ENCODE measurements at regions not wholly inside any gene's neighbourhood (a gene's known extent, or its start where the extent isn't known, plus 50 kb on each side); places are given as distances from the start of the nearest gene placed in this dataset.

DNA sequence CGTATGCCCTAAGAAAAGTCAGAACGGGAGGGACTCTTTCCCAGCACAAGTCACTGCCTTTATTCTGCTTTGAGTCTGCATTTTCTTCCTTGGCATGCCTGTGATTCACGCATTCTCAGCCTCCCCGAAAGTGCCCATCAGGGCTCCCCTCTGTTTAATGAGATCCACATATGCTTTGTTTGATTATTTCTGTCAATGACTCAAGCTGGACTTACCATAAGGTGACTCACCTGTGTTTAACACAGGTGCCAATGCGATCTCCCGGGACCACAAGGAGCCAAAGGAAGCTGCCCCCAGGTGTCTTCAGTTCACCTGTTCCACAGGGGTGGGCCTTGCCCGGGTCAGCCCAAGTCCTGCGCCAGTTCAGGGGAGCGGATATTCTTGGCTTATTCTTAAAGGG lies 386.0 kb upstream of the SHH start:
- TF ChIP-seq, protein P1, sequence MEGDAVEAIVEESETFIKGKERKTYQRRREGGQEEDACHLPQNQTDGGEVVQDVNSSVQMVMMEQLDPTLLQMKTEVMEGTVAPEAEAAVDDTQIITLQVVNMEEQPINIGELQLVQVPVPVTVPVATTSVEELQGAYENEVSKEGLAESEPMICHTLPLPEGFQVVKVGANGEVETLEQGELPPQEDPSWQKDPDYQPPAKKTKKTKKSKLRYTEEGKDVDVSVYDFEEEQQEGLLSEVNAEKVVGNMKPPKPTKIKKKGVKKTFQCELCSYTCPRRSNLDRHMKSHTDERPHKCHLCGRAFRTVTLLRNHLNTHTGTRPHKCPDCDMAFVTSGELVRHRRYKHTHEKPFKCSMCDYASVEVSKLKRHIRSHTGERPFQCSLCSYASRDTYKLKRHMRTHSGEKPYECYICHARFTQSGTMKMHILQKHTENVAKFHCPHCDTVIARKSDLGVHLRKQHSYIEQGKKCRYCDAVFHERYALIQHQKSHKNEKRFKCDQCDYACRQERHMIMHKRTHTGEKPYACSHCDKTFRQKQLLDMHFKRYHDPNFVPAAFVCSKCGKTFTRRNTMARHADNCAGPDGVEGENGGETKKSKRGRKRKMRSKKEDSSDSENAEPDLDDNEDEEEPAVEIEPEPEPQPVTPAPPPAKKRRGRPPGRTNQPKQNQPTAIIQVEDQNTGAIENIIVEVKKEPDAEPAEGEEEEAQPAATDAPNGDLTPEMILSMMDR (conservative IDR thresholded peaks at IDR 0.05; ENCODE audit: low read depth in 2 of 2) = no peak
- TF ChIP-seq CREB1 (CRISPR knock-in tag; IDR thresholded peaks at IDR 0.05; ENCODE audit: low read depth) (no peak), EZH2phosphoT487 (IDR thresholded peaks at IDR 0.05; ENCODE audit: unreplicated experiment) (no peak), JUNB (IDR thresholded peaks at IDR 0.05; ENCODE audit: unreplicated experiment) (no peak), POLR2AphosphoS5 (IDR thresholded peaks at IDR 0.05; ENCODE audit: low read depth) (no peak), EZH2 (IDR thresholded peaks at IDR 0.05; ENCODE audit: low read depth, unreplicated experiment) (no peak), ZNF331 (CRISPR knock-in tag; IDR thresholded peaks at IDR 0.05; ENCODE audit: low read depth) (no peak), NANOG (IDR thresholded peaks at IDR 0.05; ENCODE audit: borderline replicate concordance) (no peak), STAT1 (IDR thresholded peaks at IDR 0.05; ENCODE audit: unreplicated experiment) (no peak)
- TF ChIP-seq, protein P2, sequence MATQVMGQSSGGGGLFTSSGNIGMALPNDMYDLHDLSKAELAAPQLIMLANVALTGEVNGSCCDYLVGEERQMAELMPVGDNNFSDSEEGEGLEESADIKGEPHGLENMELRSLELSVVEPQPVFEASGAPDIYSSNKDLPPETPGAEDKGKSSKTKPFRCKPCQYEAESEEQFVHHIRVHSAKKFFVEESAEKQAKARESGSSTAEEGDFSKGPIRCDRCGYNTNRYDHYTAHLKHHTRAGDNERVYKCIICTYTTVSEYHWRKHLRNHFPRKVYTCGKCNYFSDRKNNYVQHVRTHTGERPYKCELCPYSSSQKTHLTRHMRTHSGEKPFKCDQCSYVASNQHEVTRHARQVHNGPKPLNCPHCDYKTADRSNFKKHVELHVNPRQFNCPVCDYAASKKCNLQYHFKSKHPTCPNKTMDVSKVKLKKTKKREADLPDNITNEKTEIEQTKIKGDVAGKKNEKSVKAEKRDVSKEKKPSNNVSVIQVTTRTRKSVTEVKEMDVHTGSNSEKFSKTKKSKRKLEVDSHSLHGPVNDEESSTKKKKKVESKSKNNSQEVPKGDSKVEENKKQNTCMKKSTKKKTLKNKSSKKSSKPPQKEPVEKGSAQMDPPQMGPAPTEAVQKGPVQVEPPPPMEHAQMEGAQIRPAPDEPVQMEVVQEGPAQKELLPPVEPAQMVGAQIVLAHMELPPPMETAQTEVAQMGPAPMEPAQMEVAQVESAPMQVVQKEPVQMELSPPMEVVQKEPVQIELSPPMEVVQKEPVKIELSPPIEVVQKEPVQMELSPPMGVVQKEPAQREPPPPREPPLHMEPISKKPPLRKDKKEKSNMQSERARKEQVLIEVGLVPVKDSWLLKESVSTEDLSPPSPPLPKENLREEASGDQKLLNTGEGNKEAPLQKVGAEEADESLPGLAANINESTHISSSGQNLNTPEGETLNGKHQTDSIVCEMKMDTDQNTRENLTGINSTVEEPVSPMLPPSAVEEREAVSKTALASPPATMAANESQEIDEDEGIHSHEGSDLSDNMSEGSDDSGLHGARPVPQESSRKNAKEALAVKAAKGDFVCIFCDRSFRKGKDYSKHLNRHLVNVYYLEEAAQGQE (IDR thresholded peaks at IDR 0.05; ENCODE audit: unreplicated experiment) = no peak
- TF ChIP-seq, protein P3, sequence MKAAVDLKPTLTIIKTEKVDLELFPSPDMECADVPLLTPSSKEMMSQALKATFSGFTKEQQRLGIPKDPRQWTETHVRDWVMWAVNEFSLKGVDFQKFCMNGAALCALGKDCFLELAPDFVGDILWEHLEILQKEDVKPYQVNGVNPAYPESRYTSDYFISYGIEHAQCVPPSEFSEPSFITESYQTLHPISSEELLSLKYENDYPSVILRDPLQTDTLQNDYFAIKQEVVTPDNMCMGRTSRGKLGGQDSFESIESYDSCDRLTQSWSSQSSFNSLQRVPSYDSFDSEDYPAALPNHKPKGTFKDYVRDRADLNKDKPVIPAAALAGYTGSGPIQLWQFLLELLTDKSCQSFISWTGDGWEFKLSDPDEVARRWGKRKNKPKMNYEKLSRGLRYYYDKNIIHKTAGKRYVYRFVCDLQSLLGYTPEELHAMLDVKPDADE (IDR thresholded peaks at IDR 0.05) = no peak

Measured in GM23338 (cell line).